DOHH2 (cell line): ENCODE measurements at regions not wholly inside any gene's neighbourhood (a gene's known extent, or its start where the extent isn't known, plus 50 kb on each side); places are given as distances from the start of the nearest gene placed in this dataset.
A peak's percentile ranks its signal among the peaks of the same experiment; 100 is the strongest.
"Not testable (repeated sequence)": the region's sequence is repeated elsewhere in the genome, so short reads cannot be mapped to it uniquely, and the experiment has no call there.

Experiments
- H3F3A ChIP-seq: fragments of 200-600 bp; sonication (generic), shearing (Covaris generic); 2 replicates; pipeline ENCODE4 v1.6.0; 2016; ENCODE audit warnings: antibody characterized with exemption, mild to moderate bottlenecking; ENCODE audit not compliant: control insufficient read depth, insufficient read depth
- H3K27ac ChIP-seq: fragments of 200-600 bp; sonication (generic); 2 replicates; pipeline ENCODE4 v1.5.1; 2014; ENCODE audit warnings: low read depth, mild to moderate bottlenecking, low read length, moderate library complexity
- H3K27me3 ChIP-seq: fragments of 200-600 bp; sonication (generic); 2 replicates; pipeline ENCODE4 v1.6.1; 2014; ENCODE audit warnings: mild to moderate bottlenecking, low read length, mixed read lengths; ENCODE audit not compliant: control insufficient read depth
- H3K36me3 ChIP-seq: fragments of 200-600 bp; sonication (generic); 2 replicates; pipeline ENCODE4 v1.6.1; 2014; ENCODE audit warnings: mild to moderate bottlenecking, low read length, moderate library complexity, mixed read lengths; ENCODE audit not compliant: control insufficient read depth
- H3K4me1 ChIP-seq: fragments of 200-600 bp; sonication (generic); 2 replicates; pipeline ENCODE4 v1.6.1; 2014; ENCODE audit warnings: mild to moderate bottlenecking, low read length, mixed read lengths; ENCODE audit not compliant: control insufficient read depth
- H3K4me2 ChIP-seq: fragments of 200-600 bp; sonication (generic); 2 replicates; pipeline ENCODE4 v1.6.0; 2014; ENCODE audit warnings: mild to moderate bottlenecking, low read length, moderate library complexity
- H3K4me3 ChIP-seq: fragments of 200-600 bp; sonication (generic); 2 replicates; pipeline ENCODE4 v1.5.1; 2014; ENCODE audit warnings: mild to moderate bottlenecking, low read length, mixed read lengths
- H3K79me2 ChIP-seq: fragments of 200-600 bp; sonication (generic); 2 replicates; pipeline ENCODE4 v1.6.1; 2014; ENCODE audit warnings: mild to moderate bottlenecking, low read length, mixed read lengths; ENCODE audit not compliant: control insufficient read depth
- H3K9me2 ChIP-seq: fragments of 200-600 bp; sonication (generic); replicated peaks from 2 replicates; pipeline ENCODE4 v1.6.1; 2014; ENCODE audit warnings: mild to moderate bottlenecking, low read length, mixed read lengths; ENCODE audit not compliant: control insufficient read depth
- H3K9me3 ChIP-seq: fragments of 200-600 bp; sonication (generic); 2 replicates; pipeline ENCODE4 v1.6.1; 2014; ENCODE audit warnings: antibody characterized with exemption, low read length, mixed read lengths; ENCODE audit not compliant: control insufficient read depth, insufficient read depth
- H4K20me1 ChIP-seq: fragments of 200-600 bp; sonication (generic); 2 replicates; pipeline ENCODE4 v1.6.0; 2014; ENCODE audit warnings: low read depth, mild to moderate bottlenecking, antibody characterized with exemption, low read length, moderate library complexity; ENCODE audit not compliant: control insufficient read depth, insufficient read depth
- CTCF ChIP-seq: fragments of 200-600 bp; sonication (generic); IDR thresholded peaks from one replicate; pipeline ENCODE4 v1.5.1; 2014; ENCODE audit warnings: antibody characterized with exemption, mild to moderate bottlenecking, low read depth, low read length; ENCODE audit not compliant: poor library complexity, severe bottlenecking
- EZH2phosphoT487 ChIP-seq: fragments of 200-600 bp; sonication (generic); IDR thresholded peaks from 2 replicates; pipeline ENCODE4 v1.6.1; 2017; ENCODE audit warnings: borderline replicate concordance, mild to moderate bottlenecking, antibody characterized with exemption, low read length, moderate library complexity, mixed read lengths

DNA sequence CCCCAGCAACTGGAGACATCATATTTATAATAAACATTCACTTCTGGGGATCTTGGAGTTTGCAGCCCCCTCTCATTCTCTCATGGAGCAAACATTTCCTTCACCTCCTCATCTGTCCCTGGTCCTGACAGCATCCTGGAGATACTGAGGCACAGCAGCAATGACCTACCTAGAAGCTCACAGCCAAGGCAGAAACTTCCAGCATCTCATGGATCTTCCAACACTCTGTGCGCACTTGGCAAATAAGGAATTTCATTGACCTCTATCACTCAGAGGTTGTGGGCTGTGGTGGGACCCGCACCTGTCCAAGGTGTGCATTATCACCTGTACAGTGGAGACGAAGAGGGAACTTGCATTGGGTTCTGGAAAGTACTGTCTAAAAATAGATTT lies 109.8 kb downstream of the GGTLC2 start:
- H3K27ac ChIP-seq: no peak overlapping the region
- no peaks in the 10 kb centered on the region for H3K9me2 ChIP-seq
- H3K9me3 ChIP-seq: no peaks in the 10 kb centered on the region
- TF ChIP-seq EZH2phosphoT487: no peak
- H3K79me2 ChIP-seq: no peaks in the 10 kb centered on the region
- no peaks in the 10 kb centered on the region for H3K27me3 ChIP-seq
- no peak overlapping the region for H3K4me3 ChIP-seq
- H3F3A ChIP-seq: no peaks in the 10 kb centered on the region
- no peaks in the 10 kb centered on the region for H4K20me1 ChIP-seq
- H3K4me2 ChIP-seq: peak overlapping the region; percentile 65
- H3K4me1 ChIP-seq: peaks cover 38% of the 10 kb centered on the region
- no peaks in the 10 kb centered on the region for H3K36me3 ChIP-seq

- TF ChIP-seq CTCF: no peak
- TF ChIP-seq EZH2phosphoT487: no peak
- Histone ChIP-seq H3K9me2 (no peaks in the 10 kb centered on the region), H3K9me3 (no peaks in the 10 kb centered on the region)
Measured at GRCh38 chr22:22754961-22755777, 110.8 kb downstream of the GGTLC2 start.

GRCh38 chr22:22755778-22756100 lies 111.3 kb downstream of the GGTLC2 start:
- no peaks in the 10 kb centered on the region for H3F3A ChIP-seq
- TF ChIP-seq EZH2phosphoT487 (no peak), CTCF (no peak)
- H3K9me2 ChIP-seq: no peaks in the 10 kb centered on the region
- no peaks in the 10 kb centered on the region for H3K9me3 ChIP-seq
- H3K4me3 ChIP-seq: no peak overlapping the region
- peaks cover 41% of the 10 kb centered on the region for H3K4me1 ChIP-seq
- no peak overlapping the region for H3K4me2 ChIP-seq
- H4K20me1 ChIP-seq: no peaks in the 10 kb centered on the region
- no peaks in the 10 kb centered on the region for H3K36me3 ChIP-seq
- no peaks in the 10 kb centered on the region for H3K79me2 ChIP-seq
- H3K27ac ChIP-seq: no peak overlapping the region
- no peaks in the 10 kb centered on the region for H3K27me3 ChIP-seq

More at GRCh38 chr22:22754961-22755777, 110.8 kb downstream of the GGTLC2 start:
- Histone ChIP-seq H3K4me3 (no peak overlapping the region), H3K36me3 (no peaks in the 10 kb centered on the region), H3K4me2 (no peak overlapping the region), H3K4me1 (peaks cover 39% of the 10 kb centered on the region), H4K20me1 (no peaks in the 10 kb centered on the region), H3F3A (no peaks in the 10 kb centered on the region), H3K27ac (no peak overlapping the region), H3K27me3 (no peaks in the 10 kb centered on the region), H3K79me2 (no peaks in the 10 kb centered on the region)

DNA sequence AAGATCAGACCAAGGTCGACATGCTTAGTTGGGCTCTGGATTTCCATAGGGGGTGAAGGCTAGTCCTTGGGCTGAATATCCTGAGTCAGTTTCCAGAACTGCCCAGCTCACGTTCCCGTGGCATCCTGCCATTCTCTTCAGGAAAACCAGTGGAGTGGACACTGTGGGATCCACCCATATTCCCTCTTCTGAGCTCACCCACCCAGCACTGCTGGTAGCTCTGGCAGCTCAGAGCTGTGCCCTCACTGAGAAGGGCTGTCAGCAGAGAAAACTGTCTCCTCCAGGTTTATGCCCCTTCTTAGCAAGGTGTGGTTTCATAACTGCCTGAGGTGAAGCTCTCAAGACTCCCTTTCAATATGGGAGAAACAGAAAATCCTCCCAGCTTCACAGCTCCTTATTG lies 111.7 kb downstream of the GGTLC2 start:
- H3K4me1 ChIP-seq: peaks cover 41% of the 10 kb centered on the region
- no peak overlapping the region for H3K4me2 ChIP-seq
- no peaks in the 10 kb centered on the region for H3K79me2 ChIP-seq
- no peaks in the 10 kb centered on the region for H3K9me3 ChIP-seq
- H3K27ac ChIP-seq: no peak overlapping the region
- no peaks in the 10 kb centered on the region for H3F3A ChIP-seq
- TF ChIP-seq CTCF: no peak
- TF ChIP-seq EZH2phosphoT487: no peak
- no peaks in the 10 kb centered on the region for H4K20me1 ChIP-seq
- no peak overlapping the region for H3K4me3 ChIP-seq
- H3K27me3 ChIP-seq: no peaks in the 10 kb centered on the region
- H3K36me3 ChIP-seq: no peaks in the 10 kb centered on the region
- no peaks in the 10 kb centered on the region for H3K9me2 ChIP-seq

DNA sequence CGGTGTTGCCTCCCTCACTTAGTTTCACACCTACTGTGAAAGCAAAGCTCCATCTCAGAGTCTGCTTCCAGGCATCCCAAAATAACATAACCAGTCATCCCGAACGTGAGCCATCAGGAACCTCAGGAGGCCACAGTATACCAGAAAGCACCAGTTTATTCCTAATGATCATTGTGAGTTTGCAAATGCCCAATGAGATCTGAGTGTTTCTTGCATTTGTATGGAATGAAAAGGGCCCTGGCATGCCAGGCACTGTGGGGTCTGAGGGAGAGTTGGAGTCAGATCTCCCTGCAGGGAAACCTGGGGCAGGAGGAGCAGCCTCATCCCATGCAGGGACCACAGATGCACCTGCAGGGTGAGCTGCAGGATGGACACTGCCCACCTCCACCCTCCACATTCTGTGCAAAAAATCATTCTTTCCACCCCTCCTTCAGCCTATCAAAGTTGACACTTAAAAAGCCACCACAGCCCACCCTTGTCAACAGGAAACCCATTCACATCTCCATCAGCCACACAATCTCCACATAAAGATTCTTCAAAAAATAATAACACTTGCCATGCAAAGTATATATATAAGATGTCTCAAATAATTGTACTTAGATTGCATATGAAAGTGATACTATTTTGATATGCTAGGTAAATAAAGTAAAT lies 112.3 kb downstream of the GGTLC2 start:
- not testable (repeated sequence) for H3K27me3 ChIP-seq

More for the DNA sequence above, 112.3 kb downstream of the GGTLC2 start:
- not testable (repeated sequence) for H3K9me2 ChIP-seq, H3K9me3 ChIP-seq, H3K36me3 ChIP-seq, H3K79me2 ChIP-seq, H3K27ac ChIP-seq, H3K4me2 ChIP-seq, H4K20me1 ChIP-seq, H3K4me3 ChIP-seq, H3F3A ChIP-seq
- peaks cover 41% of the 10 kb centered on the region for H3K4me1 ChIP-seq
